GM12873 (cell line): ENCODE measurements at regions not wholly inside any gene's neighbourhood (a gene's known extent, or its start where the extent isn't known, plus 50 kb on each side); places are given as distances from the start of the nearest gene placed in this dataset.

Experiments
- TF ChIP-seq, protein P1 (sequence below): IDR thresholded peaks from 2 replicates; pipeline ENCODE4 v1.5.1; 2012; ENCODE audit warnings: low read depth, mild to moderate bottlenecking, moderate library complexity, low read length, control low read depth; ENCODE audit not compliant: insufficient read depth; ENCODE audit errors: missing control alignments

DNA sequence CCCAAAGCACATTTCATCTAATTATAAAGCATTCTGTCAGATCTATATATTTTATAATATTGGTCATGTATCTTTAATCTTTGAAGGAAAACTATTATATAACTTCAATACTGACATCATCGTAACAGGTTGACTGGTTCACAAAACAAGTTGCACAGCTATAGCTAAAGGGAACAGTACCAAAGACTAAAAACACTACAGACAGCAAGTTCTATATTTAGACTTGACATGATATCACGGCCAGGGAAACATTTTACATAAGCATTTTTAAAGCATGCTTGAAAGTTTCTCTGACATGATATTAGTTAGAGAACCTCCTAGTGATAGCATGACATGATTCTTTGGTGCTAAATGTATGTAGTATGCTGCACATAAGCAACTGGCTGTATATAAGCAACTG, 182.5 kb downstream of the NDFIP2 start:
- TF ChIP-seq, protein P1, sequence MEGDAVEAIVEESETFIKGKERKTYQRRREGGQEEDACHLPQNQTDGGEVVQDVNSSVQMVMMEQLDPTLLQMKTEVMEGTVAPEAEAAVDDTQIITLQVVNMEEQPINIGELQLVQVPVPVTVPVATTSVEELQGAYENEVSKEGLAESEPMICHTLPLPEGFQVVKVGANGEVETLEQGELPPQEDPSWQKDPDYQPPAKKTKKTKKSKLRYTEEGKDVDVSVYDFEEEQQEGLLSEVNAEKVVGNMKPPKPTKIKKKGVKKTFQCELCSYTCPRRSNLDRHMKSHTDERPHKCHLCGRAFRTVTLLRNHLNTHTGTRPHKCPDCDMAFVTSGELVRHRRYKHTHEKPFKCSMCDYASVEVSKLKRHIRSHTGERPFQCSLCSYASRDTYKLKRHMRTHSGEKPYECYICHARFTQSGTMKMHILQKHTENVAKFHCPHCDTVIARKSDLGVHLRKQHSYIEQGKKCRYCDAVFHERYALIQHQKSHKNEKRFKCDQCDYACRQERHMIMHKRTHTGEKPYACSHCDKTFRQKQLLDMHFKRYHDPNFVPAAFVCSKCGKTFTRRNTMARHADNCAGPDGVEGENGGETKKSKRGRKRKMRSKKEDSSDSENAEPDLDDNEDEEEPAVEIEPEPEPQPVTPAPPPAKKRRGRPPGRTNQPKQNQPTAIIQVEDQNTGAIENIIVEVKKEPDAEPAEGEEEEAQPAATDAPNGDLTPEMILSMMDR: no peak

DNA sequence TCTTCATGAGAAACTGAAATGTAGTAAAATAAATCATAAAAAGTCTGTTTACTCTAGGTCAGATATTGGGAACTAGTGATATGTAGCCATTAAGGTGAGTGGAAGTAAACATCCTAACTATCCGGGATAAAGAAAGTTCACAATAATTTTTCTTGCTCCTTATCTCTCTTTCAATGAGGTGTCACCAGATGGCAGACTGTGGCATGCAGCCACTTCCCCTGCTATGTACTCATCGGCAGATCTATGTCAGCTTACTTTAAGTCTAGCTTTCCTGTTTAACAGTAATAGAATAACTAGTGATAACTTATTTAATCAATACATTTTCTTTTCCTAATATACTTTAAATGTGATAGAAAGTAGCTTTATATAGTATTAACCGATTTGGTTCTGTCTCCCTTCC, 181.9 kb downstream of the NDFIP2 start:
- TF ChIP-seq, protein P1: no peak

DNA sequence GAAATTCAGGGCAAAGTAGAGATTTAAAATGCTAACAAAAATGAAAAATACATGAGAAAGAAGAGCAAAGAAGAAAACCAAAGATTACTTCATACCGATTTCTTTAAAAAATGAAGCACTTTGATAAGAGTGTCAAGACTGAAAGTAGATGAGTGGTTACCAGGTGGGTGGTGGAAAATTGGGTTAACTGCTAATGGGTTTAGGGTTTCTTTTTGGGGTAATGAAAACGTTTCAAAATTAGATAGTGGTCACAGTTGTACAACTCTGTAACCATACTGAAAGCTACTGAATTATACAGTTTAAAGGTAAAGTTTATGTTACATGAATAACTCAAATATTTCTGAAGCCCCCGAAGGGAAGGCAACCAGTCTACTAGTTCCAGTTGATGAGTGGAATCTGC, 179.4 kb downstream of the NDFIP2 start:
- TF ChIP-seq, protein P1: no peak

DNA sequence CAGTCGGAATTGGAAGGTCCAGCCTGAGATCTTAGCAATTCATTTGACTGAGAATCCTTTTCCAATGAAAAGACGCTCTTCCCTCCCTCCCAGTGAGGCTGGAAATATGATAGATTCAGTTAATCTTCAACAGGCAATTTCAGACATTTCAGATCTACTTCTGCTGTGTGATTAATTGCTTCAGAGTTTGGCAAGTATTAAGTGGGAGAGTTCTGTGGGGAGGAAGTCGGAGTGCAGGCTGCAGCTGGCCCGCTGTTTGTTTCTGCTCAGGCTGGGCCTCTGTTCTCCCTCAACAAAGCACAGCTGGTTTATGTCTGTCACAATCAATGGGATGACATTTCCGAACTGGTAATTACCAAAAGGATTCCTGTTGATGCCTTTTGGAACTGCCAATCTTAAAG, 178.2 kb downstream of the NDFIP2 start:
- TF ChIP-seq, protein P1: no peak

DNA sequence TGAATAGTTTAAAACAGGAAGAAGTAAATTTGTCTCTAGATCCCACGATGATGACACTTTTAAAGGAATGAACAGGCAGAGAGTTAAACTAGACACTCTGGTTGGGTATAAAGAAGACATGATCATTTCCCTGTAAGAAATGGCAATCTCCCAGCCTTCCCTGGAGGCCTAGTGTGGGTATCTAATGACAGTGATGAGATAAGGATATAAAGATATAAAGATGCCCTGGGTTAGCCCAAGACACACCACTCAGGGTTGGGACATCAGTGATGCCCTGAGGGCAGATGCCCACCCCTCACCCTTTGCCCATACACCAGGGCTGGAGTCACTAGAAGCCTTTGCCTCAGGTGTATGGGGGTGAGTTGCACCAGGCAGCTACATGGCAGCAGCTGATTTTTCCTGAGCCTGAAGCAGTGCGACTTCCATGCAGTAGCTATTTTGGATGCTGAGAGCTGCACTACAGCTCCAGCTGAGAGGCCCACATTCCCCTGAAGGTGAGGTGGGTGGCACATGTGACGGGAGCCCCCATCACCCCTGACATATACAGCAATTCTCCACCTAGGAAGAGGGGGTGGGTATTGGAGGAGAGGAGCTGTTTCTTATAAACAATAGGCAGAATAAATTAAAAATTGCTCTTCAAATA, 177.5 kb downstream of the NDFIP2 start:
- TF ChIP-seq, protein P1: no peak

DNA sequence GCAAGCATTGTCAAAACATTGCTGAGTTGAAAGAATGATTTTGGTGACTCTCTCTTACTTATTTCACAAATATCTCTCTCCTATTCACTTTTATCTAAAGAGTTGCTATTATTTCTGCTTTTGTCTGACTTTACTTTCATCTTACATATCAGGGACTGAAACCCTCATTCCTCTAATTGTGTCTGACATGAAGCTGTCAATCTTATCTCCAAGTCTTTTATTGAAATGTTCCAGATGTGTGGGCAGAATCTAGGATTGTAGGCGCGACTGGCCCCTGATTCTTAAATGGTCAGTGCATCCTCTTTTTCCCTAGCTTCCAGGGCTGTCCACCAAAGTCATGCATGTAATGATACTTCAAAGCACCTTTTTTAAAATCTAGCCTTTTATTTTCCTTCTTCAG, 174.6 kb downstream of the NDFIP2 start:
- TF ChIP-seq, protein P1: no peak

DNA sequence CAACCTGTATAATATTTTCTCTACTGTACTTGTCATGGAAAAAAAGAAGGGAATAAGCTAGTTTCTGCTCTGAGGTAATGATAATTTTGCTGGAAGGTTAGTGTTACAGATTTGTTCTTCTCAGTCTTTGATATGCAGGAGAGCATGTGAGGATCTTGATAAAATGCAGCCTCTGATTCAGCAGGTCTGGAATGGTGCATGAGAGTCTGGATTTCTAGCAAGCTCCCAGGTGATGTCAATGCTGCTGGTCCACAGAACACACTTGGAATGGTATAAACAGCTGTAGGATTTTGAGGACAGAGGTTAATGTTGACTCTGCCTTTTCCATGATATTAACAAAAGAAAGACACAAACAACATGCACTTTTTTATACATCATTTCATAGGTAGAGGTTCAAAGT, 173.6 kb downstream of the NDFIP2 start:
- TF ChIP-seq, protein P1: no peak
